A549 (cell line): ENCODE measurements at regions not wholly inside any gene's neighbourhood (a gene's known extent, or its start where the extent isn't known, plus 50 kb on each side); places are given as distances from the start of the nearest gene placed in this dataset.

Experiments
- ATAC-seq, 2 experiments: fragments of 200-7000 bp in 1 of 2; fragments of >200 bp in 1 of 2; cut with Nextera tagmentation in 1 of 2; cut with Tn5 transposase in 1 of 2; 3 replicates each; pipeline versions ENCODE4 v1.8.0 to v1.9.1; 2018 to 2020; ENCODE audit warnings: mild to moderate bottlenecking in 1 of 2, moderate library complexity in 1 of 2
- CTCF ChIA-PET: fragments of 300-600 bp; sonication (Branson Sonifier 250); formaldehyde crosslinking; extraction: SDS; loops from one replicate; lab custom pipeline; 2021; ENCODE audit warnings: antibody characterized with exemption, inconsistent platforms; lab: Yijun Ruan, JAX
- POLR2A ChIA-PET: fragments of 350-600 bp; formaldehyde crosslinking; extraction: SDS; loops from one replicate; lab custom pipeline; 2021; ENCODE audit warnings: antibody characterized with exemption, inconsistent platforms; lab: Yijun Ruan, JAX
- DNase-seq, 2 experiments: peaks; one replicate each; pipeline versions ENCODE4 v3.0.0 to v3.0.0-alpha.2; 2011 to 2016; ENCODE audit warnings: low read depth in 1 of 2, low spot score in 1 of 2
- FAIRE-seq: peaks from 2 replicates; lab custom pipeline; 2011; peaks lifted over from hg19 to GRCh38; lab: Jason Lieb, UNC
- H3K27ac ChIP-seq, 2 experiments: fragments of >200 bp; sonication (Bioruptor Twin); formaldehyde crosslinking; 3 replicates each; pipeline ENCODE4 v1.5.1; 2016 to 2017
- H3K4me1 ChIP-seq: fragments of >200 bp; sonication (Bioruptor Twin); formaldehyde crosslinking; 3 replicates; pipeline ENCODE4 v1.6.1; 2016
- H3K4me2 ChIP-seq: fragments of >200 bp; sonication (Bioruptor Twin); formaldehyde crosslinking; 3 replicates; pipeline ENCODE4 v1.6.1; 2016
- H3K4me3 ChIP-seq: fragments of >200 bp; sonication (Bioruptor Twin); formaldehyde crosslinking; 3 replicates; pipeline ENCODE4 v1.5.1; 2016
- H3K9me3 ChIP-seq: fragments of >200 bp; sonication (Bioruptor Twin); formaldehyde crosslinking; 3 replicates; pipeline ENCODE4 v1.6.1; 2016
- BHLHE40 ChIP-seq: IDR thresholded peaks from 2 replicates; pipeline ENCODE4 v1.6.1; 2012; ENCODE audit warnings: low read depth, low read length, inconsistent platforms
- CBX8 ChIP-seq: fragments of 200-600 bp; sonication (generic); IDR thresholded peaks from 2 replicates; pipeline ENCODE4 v1.6.1; 2016
- CEBPB ChIP-seq, 2 experiments: fragments of >200 bp in 1 of 2; sonication (Bioruptor Twin) in 1 of 2; formaldehyde crosslinking in 1 of 2; IDR thresholded peaks; 2 replicates each; pipeline ENCODE4 v1.6.1; 2012 to 2016
- CHD2 ChIP-seq: fragments of 150-350 bp; IDR thresholded peaks from 2 replicates; pipeline ENCODE4 v1.6.1; 2014; ENCODE audit warnings: low read length; ENCODE audit not compliant: partially characterized antibody
- EHF ChIP-seq: fragments of 250-450 bp; sonication (Bioruptor Pico); IDR thresholded peaks from 2 replicates; pipeline ENCODE4 v1.5.0; 2020; ENCODE audit warnings: mild to moderate bottlenecking
- EHMT2 ChIP-seq: fragments of 200-600 bp; sonication (generic); IDR thresholded peaks from 2 replicates; pipeline ENCODE4 v1.6.1; 2016; ENCODE audit warnings: antibody characterized with exemption, low read depth, mild to moderate bottlenecking, moderate library complexity
- EP300 ChIP-seq, 2 experiments: fragments of >200 bp; sonication (Bioruptor Twin); formaldehyde crosslinking; IDR thresholded peaks; 2 replicates in 1 of 2; 3 replicates in 1 of 2; pipeline ENCODE4 v1.6.1; 2016 to 2017
- FOSB ChIP-seq: fragments of 250-450 bp; sonication (Bioruptor Pico); IDR thresholded peaks from 2 replicates; pipeline ENCODE4 v1.5.0; 2020; ENCODE audit warnings: mild to moderate bottlenecking, moderate library complexity
- FOSL2 ChIP-seq, 2 experiments: fragments of 450-650 bp in 1 of 2; fragments of >200 bp in 1 of 2; sonication (Bioruptor Twin) in 1 of 2; formaldehyde crosslinking; IDR thresholded peaks; 2 replicates each; pipeline versions ENCODE4 v1.5.0 to v1.6.1; 2016 to 2020; ENCODE audit warnings: mild to moderate bottlenecking in 1 of 2, moderate library complexity in 1 of 2
- HEYL ChIP-seq: fragments of 250-450 bp; sonication (Bioruptor Pico); IDR thresholded peaks from 2 replicates; pipeline ENCODE4 v1.8.0; 2021; ENCODE audit warnings: mild to moderate bottlenecking, moderate library complexity
- HOXA7 ChIP-seq: fragments of 250-450 bp; sonication (Bioruptor Pico); IDR thresholded peaks from 2 replicates; pipeline ENCODE4 v1.5.0; 2020; ENCODE audit warnings: mild to moderate bottlenecking, moderate library complexity
- JUN ChIP-seq, 2 experiments: fragments of >200 bp; sonication (Bioruptor Twin); formaldehyde crosslinking; IDR thresholded peaks; 2 replicates in 1 of 2; 3 replicates in 1 of 2; pipeline ENCODE4 v1.6.1; 2016 to 2017
- JUNB ChIP-seq: fragments of >200 bp; sonication (Bioruptor Twin); formaldehyde crosslinking; IDR thresholded peaks from 2 replicates; pipeline ENCODE4 v1.6.1; 2016
- KDM5A ChIP-seq: fragments of 200-600 bp; sonication (generic); IDR thresholded peaks from 2 replicates; pipeline ENCODE4 v1.6.1; 2016; ENCODE audit warnings: antibody characterized with exemption, mild to moderate bottlenecking
- NFE2L2 ChIP-seq: fragments of 150-350 bp; conservative IDR thresholded peaks from 2 replicates; pipeline ENCODE4 v1.6.1; 2014; ENCODE audit warnings: low read length
- NR3C1 ChIP-seq: fragments of >200 bp; sonication (Bioruptor Twin); formaldehyde crosslinking; IDR thresholded peaks from 3 replicates; pipeline ENCODE4 v1.6.1; 2017
- POLR2A ChIP-seq: IDR thresholded peaks from 2 replicates; pipeline ENCODE4 v1.6.1; 2012; ENCODE audit warnings: mild to moderate bottlenecking, low read length
- RAD21 ChIP-seq, 2 experiments: fragments of >200 bp in 1 of 2; sonication (Bioruptor Twin) in 1 of 2; formaldehyde crosslinking in 1 of 2; IDR thresholded peaks in 1 of 2; conservative IDR thresholded peaks in 1 of 2; 2 replicates in 1 of 2; 3 replicates in 1 of 2; pipeline ENCODE4 v1.6.1; 2012 to 2018; ENCODE audit warnings: inconsistent platforms in 1 of 2
- SREBF2 ChIP-seq: fragments of 450-650 bp; IDR thresholded peaks from 2 replicates; pipeline ENCODE4 v1.6.1; 2014; ENCODE audit warnings: mild to moderate bottlenecking, moderate library complexity
- TFCP2L1 ChIP-seq: fragments of 250-450 bp; sonication (Bioruptor Pico); IDR thresholded peaks from 2 replicates; pipeline ENCODE4 v1.5.0; 2021; ENCODE audit warnings: mild to moderate bottlenecking
- TP53 ChIP-seq: fragments of 250-450 bp; sonication (Bioruptor Pico); IDR thresholded peaks from 2 replicates; pipeline ENCODE4 v1.5.0; 2021; ENCODE audit warnings: mild to moderate bottlenecking, moderate library complexity
- ZSCAN20 ChIP-seq: fragments of 250-450 bp; sonication (Bioruptor Pico); IDR thresholded peaks from 2 replicates; pipeline ENCODE4 v1.8.0; 2022; ENCODE audit warnings: mild to moderate bottlenecking, moderate library complexity
- WGBS: methylation state at CpG from one replicate; pipeline ENCODE4 v1.1.6; 2017; ENCODE audit errors: missing lambda C conversion rate; 5-methylcytosine and 5-hydroxymethylcytosine counted together
- TF ChIP-seq, protein P1 (sequence below): fragments of >200 bp; sonication (Bioruptor Twin); formaldehyde crosslinking; IDR thresholded peaks from 3 replicates; pipeline ENCODE4 v1.5.1; 2016
- TF ChIP-seq, protein P2 (sequence below): IDR thresholded peaks from 2 replicates; pipeline ENCODE4 v1.6.1; 2012
- TF ChIP-seq, protein P3 (sequence below): fragments of >200 bp; sonication (Bioruptor Twin); formaldehyde crosslinking; IDR thresholded peaks from 3 replicates; pipeline ENCODE4 v1.6.1; 2016

DNA sequence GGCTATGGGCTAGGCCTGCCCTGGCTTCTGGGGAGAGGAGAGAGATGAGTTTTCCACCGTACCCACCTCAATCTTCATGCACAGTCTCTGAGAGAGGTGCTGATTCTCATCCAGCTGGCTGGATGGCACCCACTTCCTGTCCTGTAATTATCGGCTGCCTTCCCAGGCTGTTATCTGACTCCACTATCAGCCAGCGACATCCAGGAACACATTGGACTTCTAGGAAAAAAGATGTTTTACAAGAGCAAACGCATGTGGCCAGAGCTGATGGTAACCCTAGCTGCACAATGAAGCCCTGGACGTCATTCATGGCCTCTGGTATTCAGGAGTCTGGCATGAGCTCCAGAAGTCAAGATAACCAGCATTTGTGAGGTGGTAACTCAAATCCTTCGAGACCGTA, 137.4 kb downstream of the EHF start:
- ATAC-seq: no peak
- Histone ChIP-seq H3K9me3 (peaks cover 7% of the 10 kb centered on the region; the same call in 1 of the 3 replicates), H3K27ac (peak overlapping the region in 1 of 2 experiments; percentile 64; a peak in 3 of 6 replicates), H3K4me3 (no peak overlapping the region)
- no peak for FAIRE-seq
- POLR2A ChIA-PET: no interaction called here
- TF ChIP-seq TFCP2L1 (CRISPR knock-in tag): no peak
- TF ChIP-seq POLR2A: no peak
- TF ChIP-seq, all 56 proteins: peak for 0
- 84% methylated on average over 7 of the region's 7 CpGs for WGBS
- Histone ChIP-seq H3K4me1 (peaks cover 16% of the 10 kb centered on the region), H3K4me2 (no peak overlapping the region)
- CTCF ChIA-PET: no interaction called here
- no peak for DNase-seq

DNA sequence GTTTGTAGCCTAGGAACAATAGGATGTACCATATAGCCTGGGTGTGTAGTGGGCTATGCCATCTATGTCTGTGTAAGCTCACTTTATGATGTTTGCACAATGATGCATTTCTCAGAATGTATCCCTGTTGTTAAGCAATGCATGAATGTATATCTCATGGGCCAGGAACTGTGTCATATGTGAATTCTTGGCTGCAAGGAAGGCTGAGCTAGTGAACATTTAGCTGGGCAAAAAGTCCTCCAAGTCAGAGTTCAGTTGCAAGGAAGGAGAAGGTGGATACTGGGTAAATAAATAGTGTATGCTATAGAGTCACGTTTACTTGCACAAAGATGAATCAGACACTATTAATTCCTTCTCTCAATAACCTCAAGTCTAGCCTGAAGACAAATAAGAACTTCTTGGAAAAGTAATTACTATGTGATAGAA, 136.1 kb downstream of the EHF start:
- DNase-seq: peak in 1 of 2 experiments; percentile 32
- CTCF ChIA-PET: no interaction called here
- H3K27ac ChIP-seq: peak overlapping the region; percentile 50 to 64; a peak in 5 of 6 replicates
- H3K4me1 ChIP-seq: peaks cover 16% of the 10 kb centered on the region
- POLR2A ChIA-PET: no interaction called here
- H3K9me3 ChIP-seq: peaks cover 7% of the 10 kb centered on the region; the same call in 1 of the 3 replicates
- H3K4me3 ChIP-seq: no peak overlapping the region
- peak overlapping the region; percentile 48 for H3K4me2 ChIP-seq
- FAIRE-seq: no peak
- peak in 1 of 2 experiments; percentile 66; a peak in 3 of 6 replicates for ATAC-seq
- 6% methylated on average over 1 of the region's 1 CpG for WGBS
- 0 out of 4 replicates have a peak, but pooled peaks of 1 of the 2 experiments have one; percentile 24 for TF ChIP-seq CEBPB (IDR thresholded peaks at IDR 0.05)
- TF ChIP-seq KDM5A: no peak
- 0 out of 2 replicates have a peak, but pooled peaks have one; percentile 11 for TF ChIP-seq FOSL2 (IDR thresholded peaks at IDR 0.05)
- TF ChIP-seq FOSL2 (CRISPR knock-in tag; IDR thresholded peaks at IDR 0.05): no peak
- TF ChIP-seq, all 56 proteins: peak for 2

DNA sequence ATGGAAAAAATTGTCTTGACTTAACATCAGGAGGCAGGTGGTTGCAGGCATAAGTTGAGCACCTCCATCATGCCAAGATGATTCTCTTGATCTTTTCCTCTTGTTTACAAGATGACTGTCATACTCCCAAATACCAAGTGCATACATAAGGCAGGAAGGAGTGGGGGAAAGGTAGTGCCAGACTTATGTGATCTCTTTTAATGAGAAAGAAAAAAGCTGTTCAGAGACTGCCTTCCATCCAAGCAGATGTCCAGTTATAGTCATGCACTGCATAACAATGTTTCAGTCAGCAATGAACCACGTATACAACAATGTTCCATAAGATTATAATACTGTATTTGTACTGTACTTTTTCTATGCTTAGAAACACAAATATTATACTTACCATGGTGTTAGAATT, 135.7 kb downstream of the EHF start:
- FAIRE-seq (no peak), ATAC-seq (no peak), DNase-seq (no peak)
- TF ChIP-seq SREBF2 (no peak), EP300 (IDR thresholded peaks at IDR 0.05) (no peak), JUNB (no peak), NR3C1 (no peak), FOSL2 (IDR thresholded peaks at IDR 0.05) (no peak), FOSL2 (CRISPR knock-in tag; IDR thresholded peaks at IDR 0.05) (no peak), BHLHE40 (no peak), RAD21 (conservative IDR thresholded peaks at IDR 0.05 in 1 of 2, IDR thresholded peaks at IDR 0.05 in 1 of 2) (no peak), CEBPB (IDR thresholded peaks at IDR 0.05) (no peak), CBX8 (no peak)
- TF ChIP-seq, protein P1, sequence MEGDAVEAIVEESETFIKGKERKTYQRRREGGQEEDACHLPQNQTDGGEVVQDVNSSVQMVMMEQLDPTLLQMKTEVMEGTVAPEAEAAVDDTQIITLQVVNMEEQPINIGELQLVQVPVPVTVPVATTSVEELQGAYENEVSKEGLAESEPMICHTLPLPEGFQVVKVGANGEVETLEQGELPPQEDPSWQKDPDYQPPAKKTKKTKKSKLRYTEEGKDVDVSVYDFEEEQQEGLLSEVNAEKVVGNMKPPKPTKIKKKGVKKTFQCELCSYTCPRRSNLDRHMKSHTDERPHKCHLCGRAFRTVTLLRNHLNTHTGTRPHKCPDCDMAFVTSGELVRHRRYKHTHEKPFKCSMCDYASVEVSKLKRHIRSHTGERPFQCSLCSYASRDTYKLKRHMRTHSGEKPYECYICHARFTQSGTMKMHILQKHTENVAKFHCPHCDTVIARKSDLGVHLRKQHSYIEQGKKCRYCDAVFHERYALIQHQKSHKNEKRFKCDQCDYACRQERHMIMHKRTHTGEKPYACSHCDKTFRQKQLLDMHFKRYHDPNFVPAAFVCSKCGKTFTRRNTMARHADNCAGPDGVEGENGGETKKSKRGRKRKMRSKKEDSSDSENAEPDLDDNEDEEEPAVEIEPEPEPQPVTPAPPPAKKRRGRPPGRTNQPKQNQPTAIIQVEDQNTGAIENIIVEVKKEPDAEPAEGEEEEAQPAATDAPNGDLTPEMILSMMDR: no peak
- TF ChIP-seq, protein P2, sequence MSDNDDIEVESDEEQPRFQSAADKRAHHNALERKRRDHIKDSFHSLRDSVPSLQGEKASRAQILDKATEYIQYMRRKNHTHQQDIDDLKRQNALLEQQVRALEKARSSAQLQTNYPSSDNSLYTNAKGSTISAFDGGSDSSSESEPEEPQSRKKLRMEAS: no peak
- TF ChIP-seq, protein P3, sequence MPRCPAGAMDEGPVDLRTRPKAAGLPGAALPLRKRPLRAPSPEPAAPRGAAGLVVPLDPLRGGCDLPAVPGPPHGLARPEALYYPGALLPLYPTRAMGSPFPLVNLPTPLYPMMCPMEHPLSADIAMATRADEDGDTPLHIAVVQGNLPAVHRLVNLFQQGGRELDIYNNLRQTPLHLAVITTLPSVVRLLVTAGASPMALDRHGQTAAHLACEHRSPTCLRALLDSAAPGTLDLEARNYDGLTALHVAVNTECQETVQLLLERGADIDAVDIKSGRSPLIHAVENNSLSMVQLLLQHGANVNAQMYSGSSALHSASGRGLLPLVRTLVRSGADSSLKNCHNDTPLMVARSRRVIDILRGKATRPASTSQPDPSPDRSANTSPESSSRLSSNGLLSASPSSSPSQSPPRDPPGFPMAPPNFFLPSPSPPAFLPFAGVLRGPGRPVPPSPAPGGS: no peak
- 69% methylated on average over 1 of the region's 1 CpG for WGBS
- CTCF ChIA-PET: no interaction called here
- H3K4me3 ChIP-seq: no peak overlapping the region
- peak overlapping the region; percentile 50 to 64; a peak in 4 of 6 replicates for H3K27ac ChIP-seq
- peaks cover 16% of the 10 kb centered on the region for H3K4me1 ChIP-seq
- H3K4me2 ChIP-seq: peak overlapping the region; percentile 48
- peaks cover 7% of the 10 kb centered on the region; the same call in 1 of the 3 replicates for H3K9me3 ChIP-seq
- POLR2A ChIA-PET: no interaction called here

DNA sequence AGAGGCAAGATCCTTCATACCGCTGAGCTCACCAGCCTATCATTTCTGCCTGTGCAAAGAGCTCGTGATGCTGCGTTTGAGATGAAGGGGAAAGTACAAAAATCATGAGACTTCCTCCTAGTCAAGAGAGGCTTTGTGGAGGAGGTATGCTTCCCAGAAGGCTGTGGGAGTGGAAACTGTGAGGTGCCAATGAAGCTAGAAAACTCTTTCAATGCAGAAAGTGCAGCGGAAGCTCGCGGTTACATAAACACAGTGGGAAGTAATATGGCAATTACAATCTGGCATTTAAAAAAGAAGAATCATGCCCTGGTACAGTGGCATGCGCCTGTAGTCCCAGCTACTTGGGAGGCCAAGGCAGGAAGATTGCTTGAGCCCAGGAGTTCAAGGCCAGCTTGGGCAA, 134.8 kb downstream of the EHF start:
- ChIA-PET CTCF (interaction anchor here (0.7 kb wide), 1 partner anchor 9 kb away, joined by 3 read pairs; no protein-coding TSS in a partner anchor), POLR2A (no interaction called here)
- WGBS: 90% methylated on average over 7 of the region's 7 CpGs
- FAIRE-seq: no peak
- ATAC-seq: no peak
- peak overlapping the region in 1 of 2 experiments; percentile 30; a peak in 1 of 6 replicates for H3K27ac ChIP-seq
- no peak overlapping the region for H3K4me2 ChIP-seq
- peaks cover 7% of the 10 kb centered on the region; the same call in 1 of the 3 replicates for H3K9me3 ChIP-seq
- DNase-seq: no peak
- H3K4me1 ChIP-seq: peaks cover 16% of the 10 kb centered on the region
- no peak overlapping the region for H3K4me3 ChIP-seq
- TF ChIP-seq HOXA7 (no peak), FOSL2 (IDR thresholded peaks at IDR 0.05) (no peak), FOSL2 (CRISPR knock-in tag; IDR thresholded peaks at IDR 0.05) (no peak), HEYL (CRISPR knock-in tag) (no peak), TP53 (CRISPR knock-in tag) (no peak), EHF (CRISPR knock-in tag) (no peak), BHLHE40 (no peak), NFE2L2 (no peak), JUN (IDR thresholded peaks at IDR 0.05) (no peak), CHD2 (no peak), ZSCAN20 (CRISPR knock-in tag) (no peak), CBX8 (no peak), EHMT2 (no peak), NR3C1 (no peak), FOSB (CRISPR knock-in tag) (no peak)
- TF ChIP-seq, protein P1: no peak
